HCT116 (cell line): ENCODE measurements at regions not wholly inside any gene's neighbourhood (a gene's known extent, or its start where the extent isn't known, plus 50 kb on each side); places are given as distances from the start of the nearest gene placed in this dataset.

ENCODE experiments used
- ATAC-seq: fragments of 200-7000 bp; cut with Tn5 transposase; 2 replicates; pipeline ENCODE4 v1.9.1; 2020; ENCODE audit warnings: mild to moderate bottlenecking, moderate library complexity
- BruUV-seq: library from RNA; stranded (reverse); fragments of 400-500 nt; replicated peaks from 2 replicates; lab custom pipeline; 2021; lab: Mats Ljungman, UMichigan
- CTCF ChIA-PET: fragments of 300-600 bp; sonication (Branson Sonifier 250); formaldehyde crosslinking; loops from one replicate; lab custom pipeline; 2021; ENCODE audit warnings: antibody characterized with exemption; lab: Charles Lee
- POLR2A ChIA-PET: fragments of 300-600, 350-600 bp; sonication (Branson Sonifier 250); formaldehyde crosslinking; loops from one replicate; lab custom pipeline; 2021; ENCODE audit warnings: antibody characterized with exemption; lab: Charles Lee
- RAD21 ChIA-PET, 2 experiments: fragments of 300-600 bp; sonication (Branson Sonifier 250); formaldehyde crosslinking; loops; one replicate each; lab custom pipeline; 2023; ENCODE audit warnings: low total read pairs in 2 of 2; ENCODE audit not compliant: uncharacterized antibody in 2 of 2, unreplicated experiment in 2 of 2, low non-redundant PET in 1 of 2; lab: Charles Lee
- DNase-seq: peaks from one replicate; pipeline ENCODE4 v3.0.0-alpha.2; 2010; ENCODE audit warnings: low read depth, low spot score
- H2AFZ ChIP-seq: fragments of 200-600 bp; shearing (Covaris generic), sonication (generic); 2 replicates; pipeline ENCODE4 v1.6.1; 2017; ENCODE audit warnings: low read depth, mixed run types, mixed read lengths, antibody characterized with exemption, low read length; ENCODE audit not compliant: poor library complexity, severe bottlenecking
- H3K27ac ChIP-seq: 2 replicates; pipeline ENCODE4 v1.5.1; 2012; ENCODE audit warnings: low read depth, low read length
- H3K27me3 ChIP-seq: fragments of 200-600 bp; sonication (generic); 2 replicates; pipeline ENCODE4 v1.6.1; 2016; ENCODE audit warnings: mixed run types, low read length, mixed read lengths; ENCODE audit not compliant: insufficient read depth
- H3K36me3 ChIP-seq, 2 experiments: fragments of 200-500 bp in 1 of 2; fragments of 200-600 bp in 1 of 2; sonication (Bioruptor generic) in 1 of 2; sonication (generic) in 1 of 2; 2 replicates each; pipeline versions ENCODE4 v1.5.1 to v1.6.1; 2014 to 2016; ENCODE audit warnings: low read length in 2 of 2, inconsistent platforms in 1 of 2, mixed read lengths in 1 of 2, mixed run types in 1 of 2; ENCODE audit not compliant: insufficient read depth in 2 of 2, control insufficient read depth in 1 of 2
- H3K4me1 ChIP-seq, 2 experiments: fragments of 200-600 bp in 1 of 2; sonication (generic) in 1 of 2; 2 replicates each; pipeline versions ENCODE4 v1.5.1 to v1.6.1; 2012 to 2017; ENCODE audit warnings: low read length in 2 of 2, inconsistent platforms in 1 of 2, mild to moderate bottlenecking in 1 of 2, mixed read lengths in 1 of 2, mixed run types in 1 of 2, moderate library complexity in 1 of 2; ENCODE audit not compliant: insufficient read depth in 2 of 2, control insufficient read depth in 1 of 2
- H3K4me2 ChIP-seq: fragments of 200-600 bp; sonication (generic); 2 replicates; pipeline ENCODE4 v1.6.1; 2017; ENCODE audit warnings: mixed run types, low read length, mixed read lengths
- H3K4me3 ChIP-seq, 2 experiments: fragments of 200-600 bp in 1 of 2; sonication (generic) in 1 of 2; replicated peaks in 1 of 2; 2 replicates each; pipeline ENCODE4 v1.5.1; 2011 to 2016; ENCODE audit warnings: low read length in 2 of 2, control low read depth in 1 of 2, low read depth in 1 of 2, mild to moderate bottlenecking in 1 of 2, mixed read lengths in 1 of 2, mixed run types in 1 of 2
- H3K79me2 ChIP-seq: fragments of 200-600 bp; sonication (generic); 2 replicates; pipeline ENCODE4 v1.6.1; 2017; ENCODE audit warnings: mild to moderate bottlenecking, mixed run types, low read length, moderate library complexity, mixed read lengths; ENCODE audit not compliant: insufficient read depth
- H3K9ac ChIP-seq: fragments of 200-600 bp; sonication (generic); 2 replicates; pipeline ENCODE4 v1.6.1; 2016; ENCODE audit warnings: low read length, mixed read lengths
- H3K9me2 ChIP-seq: fragments of 200-600 bp; sonication (generic), shearing (Covaris generic); 2 replicates; pipeline ENCODE4 v1.6.1; 2017; ENCODE audit warnings: mixed run types, mild to moderate bottlenecking, moderate library complexity; ENCODE audit not compliant: insufficient read depth
- H3K9me3 ChIP-seq, 2 experiments: fragments of 200-500 bp in 1 of 2; fragments of 200-600 bp in 1 of 2; sonication (Bioruptor generic) in 1 of 2; sonication (generic) in 1 of 2; 2 replicates each; pipeline ENCODE4 v1.6.1; 2014 to 2017; ENCODE audit warnings: low read length in 2 of 2, mixed read lengths in 2 of 2, inconsistent platforms in 1 of 2, low read depth in 1 of 2, mild to moderate bottlenecking in 1 of 2, mixed run types in 1 of 2, moderate library complexity in 1 of 2; ENCODE audit not compliant: control insufficient read depth in 1 of 2, insufficient read depth in 1 of 2
- H4K20me1 ChIP-seq: fragments of 200-600 bp; sonication (generic), shearing (Covaris generic); 2 replicates; pipeline ENCODE4 v1.6.1; 2017; ENCODE audit warnings: mixed run types, mild to moderate bottlenecking, moderate library complexity; ENCODE audit not compliant: insufficient read depth
- CBX3 ChIP-seq: IDR thresholded peaks from 2 replicates; pipeline ENCODE4 v1.6.1; 2012; ENCODE audit warnings: low read depth
- ELF1 ChIP-seq: IDR thresholded peaks from 2 replicates; pipeline ENCODE4 v1.6.1; 2012; ENCODE audit warnings: low read depth, borderline replicate concordance
- EZH2 ChIP-seq: fragments of 200-600 bp; sonication (generic); IDR thresholded peaks from 2 replicates; pipeline ENCODE4 v1.6.1; 2017; ENCODE audit warnings: antibody characterized with exemption, mixed run types
- EZH2phosphoT487 ChIP-seq: fragments of 200-600 bp; IDR thresholded peaks from 2 replicates; pipeline ENCODE4 v1.6.1; 2018; ENCODE audit warnings: antibody characterized with exemption, borderline replicate concordance
- JUND ChIP-seq: IDR thresholded peaks from 2 replicates; pipeline ENCODE4 v1.6.1; 2012
- POLR2AphosphoS5 ChIP-seq: IDR thresholded peaks from 2 replicates; pipeline ENCODE4 v1.6.1; 2011; ENCODE audit warnings: mild to moderate bottlenecking, low read depth, low read length, moderate library complexity
- RAD21 ChIP-seq: IDR thresholded peaks from 2 replicates; pipeline ENCODE4 v1.6.1; 2012; ENCODE audit warnings: low read depth, mild to moderate bottlenecking
- SIN3A ChIP-seq: IDR thresholded peaks from 2 replicates; pipeline ENCODE4 v1.6.1; 2012; ENCODE audit warnings: low read depth
- TCF7L2 ChIP-seq: IDR thresholded peaks from 2 replicates; pipeline ENCODE4 v1.7.0; 2011; ENCODE audit warnings: borderline replicate concordance, inconsistent platforms; ENCODE audit not compliant: insufficient read depth, insufficient read length; ENCODE audit errors: extremely low read depth
- YY1 ChIP-seq: IDR thresholded peaks from 2 replicates; pipeline ENCODE4 v1.6.1; 2011; ENCODE audit warnings: low read length, low read depth, moderate library complexity, mild to moderate bottlenecking; ENCODE audit not compliant: insufficient replicate concordance; ENCODE audit errors: extremely low read depth
- ZNF274 ChIP-seq: fragments of 200-500 bp; sonication (Bioruptor generic); IDR thresholded peaks from 2 replicates; pipeline ENCODE4 v1.6.1; 2014; ENCODE audit warnings: mild to moderate bottlenecking, low read depth, low read length, inconsistent platforms
- intact Hi-C: fragments of 100-400 bp; cut with micrococcal nuclease; formaldehyde crosslinking; loops from 2 replicates; pipeline ENCODE4 v1.10.0; 2022
- TF ChIP-seq, protein P1 (sequence below): IDR thresholded peaks from 2 replicates; pipeline ENCODE4 v1.6.1; 2011; ENCODE audit warnings: mild to moderate bottlenecking, low read length, moderate library complexity; ENCODE audit not compliant: insufficient replicate concordance; ENCODE audit errors: extremely low read depth
- TF ChIP-seq, protein P2 (sequence below): IDR thresholded peaks from 2 replicates; pipeline ENCODE4 v1.6.1; 2012
- TF ChIP-seq, protein P3 (sequence below): IDR thresholded peaks from 2 replicates; pipeline ENCODE4 v1.6.1; 2012

GRCh38 chr4:18075823-18076433 lies 54.4 kb upstream of the LCORL start (continued):
- TF ChIP-seq, protein P1, sequence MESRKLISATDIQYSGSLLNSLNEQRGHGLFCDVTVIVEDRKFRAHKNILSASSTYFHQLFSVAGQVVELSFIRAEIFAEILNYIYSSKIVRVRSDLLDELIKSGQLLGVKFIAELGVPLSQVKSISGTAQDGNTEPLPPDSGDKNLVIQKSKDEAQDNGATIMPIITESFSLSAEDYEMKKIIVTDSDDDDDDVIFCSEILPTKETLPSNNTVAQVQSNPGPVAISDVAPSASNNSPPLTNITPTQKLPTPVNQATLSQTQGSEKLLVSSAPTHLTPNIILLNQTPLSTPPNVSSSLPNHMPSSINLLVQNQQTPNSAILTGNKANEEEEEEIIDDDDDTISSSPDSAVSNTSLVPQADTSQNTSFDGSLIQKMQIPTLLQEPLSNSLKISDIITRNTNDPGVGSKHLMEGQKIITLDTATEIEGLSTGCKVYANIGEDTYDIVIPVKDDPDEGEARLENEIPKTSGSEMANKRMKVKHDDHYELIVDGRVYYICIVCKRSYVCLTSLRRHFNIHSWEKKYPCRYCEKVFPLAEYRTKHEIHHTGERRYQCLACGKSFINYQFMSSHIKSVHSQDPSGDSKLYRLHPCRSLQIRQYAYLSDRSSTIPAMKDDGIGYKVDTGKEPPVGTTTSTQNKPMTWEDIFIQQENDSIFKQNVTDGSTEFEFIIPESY: no peak
- TF ChIP-seq EZH2 (no peak), POLR2AphosphoS5 (0 out of 2 replicates have a peak, but pooled peaks have one; percentile 23), JUND (no peak), EZH2phosphoT487 (no peak), ZNF274 (no peak), SIN3A (0 out of 2 replicates have a peak, but pooled peaks have one; percentile 37), ELF1 (peak; percentile 52), RAD21 (peak; percentile 47), TCF7L2 (no peak), CBX3 (peak; percentile 94)
- TF ChIP-seq, protein P2, sequence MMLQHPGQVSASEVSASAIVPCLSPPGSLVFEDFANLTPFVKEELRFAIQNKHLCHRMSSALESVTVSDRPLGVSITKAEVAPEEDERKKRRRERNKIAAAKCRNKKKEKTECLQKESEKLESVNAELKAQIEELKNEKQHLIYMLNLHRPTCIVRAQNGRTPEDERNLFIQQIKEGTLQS: no peak
- TF ChIP-seq, protein P3, sequence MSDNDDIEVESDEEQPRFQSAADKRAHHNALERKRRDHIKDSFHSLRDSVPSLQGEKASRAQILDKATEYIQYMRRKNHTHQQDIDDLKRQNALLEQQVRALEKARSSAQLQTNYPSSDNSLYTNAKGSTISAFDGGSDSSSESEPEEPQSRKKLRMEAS: no peak
- TF ChIP-seq, all 23 proteins: peak for 9

DNA sequence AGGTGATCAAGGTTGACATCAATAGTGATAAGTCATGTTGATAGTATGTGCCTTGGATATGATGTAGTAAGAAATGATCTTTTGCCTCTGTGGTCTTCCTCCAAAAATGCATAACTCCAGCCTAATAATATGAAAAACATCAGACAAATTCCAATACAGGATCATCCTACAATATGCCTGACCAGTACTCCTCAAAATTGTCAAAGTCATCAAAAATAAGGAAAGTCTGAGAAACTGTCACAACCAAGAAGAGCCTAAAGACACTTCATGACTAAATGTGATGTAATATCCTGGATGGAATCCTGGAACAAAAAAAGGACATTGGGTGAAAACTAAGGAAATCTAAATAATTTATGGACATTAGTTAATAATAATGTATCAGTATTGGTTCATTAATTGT lies 50.3 kb upstream of the LCORL start:
- Histone ChIP-seq H3K27ac (no peak overlapping the region), H3K4me2 (no peak overlapping the region), H3K27me3 (peaks cover 10% of the 10 kb centered on the region; the same call in 1 of the 2 replicates), H3K4me3 (no peak overlapping the region), H3K36me3 (no peaks in the 10 kb centered on the region), H3K79me2 (no peaks in the 10 kb centered on the region), H2AFZ (no peak overlapping the region), H3K9me3 (no peaks in the 10 kb centered on the region), H4K20me1 (no peaks in the 10 kb centered on the region), H3K9me2 (no peaks in the 10 kb centered on the region), H3K4me1 (no peaks in the 10 kb centered on the region), H3K9ac (no peak overlapping the region)
- DNase-seq (no peak), ATAC-seq (no peak)
- ChIA-PET POLR2A (no interaction called here), CTCF (no interaction called here), RAD21 (no interaction called here)
- no TSS peak for BruUV-seq
- intact Hi-C loops: no loop called here
- TF ChIP-seq POLR2AphosphoS5: no peak
- no peak for TF ChIP-seq YY1
